HG03175 (cell line): ENCODE measurements at regions not wholly inside any gene's neighbourhood (a gene's known extent, or its start where the extent isn't known, plus 50 kb on each side); places are given as distances from the start of the nearest gene placed in this dataset.

Source experiments
- ATAC-seq: cut with Tn5 transposase; IDR thresholded peaks from one replicate; pipeline ENCODE4 v1.9.1; 2021; ENCODE audit warnings: mild to moderate bottlenecking, moderate library complexity; ENCODE audit not compliant: unreplicated experiment

DNA sequence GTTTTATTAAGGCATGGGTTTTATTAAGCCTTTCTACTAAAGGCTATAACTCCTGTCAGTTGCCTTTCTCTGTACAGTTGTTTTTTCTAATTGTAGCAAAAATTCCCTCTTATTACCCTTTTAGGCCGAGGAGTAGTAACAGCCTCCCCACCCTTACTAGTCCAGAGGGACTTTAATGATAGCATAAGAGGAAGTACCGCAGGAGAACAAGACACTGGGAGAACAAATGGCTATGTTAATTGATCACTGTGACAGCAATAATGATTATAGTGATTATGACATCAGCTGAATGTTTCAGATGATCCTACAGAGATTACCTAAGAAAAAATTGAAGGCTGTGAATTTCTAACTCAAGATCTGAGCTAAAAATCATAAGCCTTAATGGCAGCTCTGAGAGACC, 383.0 kb upstream of the PTBP2 start:
- no peak for ATAC-seq

- ATAC-seq = no peak
These were observed 380.9 kb upstream of the PTBP2 start for GRCh38 chr1:96340686-96341085.

DNA sequence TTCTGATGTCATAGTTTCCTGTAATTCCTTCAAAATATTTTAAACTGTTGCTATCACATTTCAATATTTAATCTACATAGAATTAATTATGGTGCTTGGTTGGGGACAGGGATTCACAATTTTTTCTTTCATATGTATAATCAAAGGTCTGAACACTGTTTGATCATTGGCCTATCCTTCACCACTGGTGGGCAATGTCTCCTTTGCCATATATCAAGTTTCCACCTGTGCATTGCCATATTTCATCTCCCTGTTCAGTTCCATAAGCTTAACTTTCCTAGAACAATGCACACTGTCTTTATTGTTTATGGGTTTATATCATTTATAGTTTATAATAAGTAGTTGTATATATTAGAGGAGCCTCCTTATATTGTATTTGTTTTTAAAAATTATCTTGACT, 374.9 kb upstream of the PTBP2 start:
- ATAC-seq = no peak

- ATAC-seq = no peak
These were observed 371.7 kb upstream of the PTBP2 start for GRCh38 chr1:96349896-96350295.

DNA sequence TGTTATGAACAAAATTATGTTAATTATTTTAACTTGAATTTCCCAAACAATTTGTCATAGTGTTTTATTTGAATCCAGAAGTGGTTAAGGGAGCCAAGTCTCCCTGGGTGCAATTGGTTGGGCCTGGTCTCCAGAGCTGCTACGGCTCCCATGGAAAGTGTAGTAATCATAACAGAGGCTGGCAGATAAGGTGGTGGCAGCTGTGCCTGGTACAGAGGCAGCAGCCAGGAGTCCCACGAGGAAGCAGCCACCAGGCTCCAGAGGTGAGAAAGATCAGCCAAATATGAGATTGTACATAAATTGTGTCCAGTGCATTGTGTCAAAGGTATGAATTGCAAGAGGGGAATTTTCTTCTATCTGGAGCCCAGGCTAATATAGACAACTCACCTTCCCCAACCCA, 368.9 kb upstream of the PTBP2 start:
- ATAC-seq = no peak

DNA sequence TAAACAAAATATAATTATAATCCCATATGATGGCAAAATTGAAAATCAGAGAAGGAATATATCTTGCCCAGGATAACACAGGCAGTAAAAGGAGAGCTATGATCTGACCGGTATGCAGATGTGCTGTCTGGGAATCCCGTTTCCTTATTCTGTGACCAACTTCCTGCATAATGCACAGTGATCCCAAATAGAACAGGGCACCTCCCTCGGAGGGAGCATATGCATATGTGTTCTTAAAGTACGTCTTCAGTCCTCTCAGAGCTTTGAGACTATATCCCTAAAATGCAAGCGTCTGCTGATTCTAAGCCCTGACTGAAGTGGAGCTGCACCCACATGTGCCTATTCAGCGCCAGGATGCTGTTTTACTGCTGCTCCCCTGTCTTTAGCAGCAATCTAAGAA, 366.1 kb upstream of the PTBP2 start:
- no peak for ATAC-seq

- ATAC-seq = no peak
These were observed 365.6 kb upstream of the PTBP2 start for GRCh38 chr1:96355961-96356360.

GRCh38 chr1:96357141-96357765, 364.3 kb upstream of the PTBP2 start:
- no peak for ATAC-seq

DNA sequence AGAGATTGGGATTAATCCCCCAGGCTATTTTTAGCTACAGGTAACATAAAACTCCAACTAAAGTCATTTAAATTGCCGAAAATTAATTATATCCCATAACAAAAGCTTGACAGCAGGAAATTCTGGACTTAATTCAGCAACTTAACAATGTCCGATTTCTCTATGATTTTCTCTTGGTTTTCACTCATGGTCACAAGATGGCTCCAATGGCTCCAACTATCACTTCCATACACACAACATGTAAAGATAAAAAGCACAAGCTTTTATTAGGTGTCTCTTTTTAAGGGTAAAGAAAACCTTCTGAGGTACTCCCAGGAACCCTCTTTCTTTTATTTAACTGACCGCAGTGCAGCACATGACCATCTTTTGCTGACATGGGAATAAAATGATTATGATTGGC, 363.5 kb upstream of the PTBP2 start:
- ATAC-seq = no peak

DNA sequence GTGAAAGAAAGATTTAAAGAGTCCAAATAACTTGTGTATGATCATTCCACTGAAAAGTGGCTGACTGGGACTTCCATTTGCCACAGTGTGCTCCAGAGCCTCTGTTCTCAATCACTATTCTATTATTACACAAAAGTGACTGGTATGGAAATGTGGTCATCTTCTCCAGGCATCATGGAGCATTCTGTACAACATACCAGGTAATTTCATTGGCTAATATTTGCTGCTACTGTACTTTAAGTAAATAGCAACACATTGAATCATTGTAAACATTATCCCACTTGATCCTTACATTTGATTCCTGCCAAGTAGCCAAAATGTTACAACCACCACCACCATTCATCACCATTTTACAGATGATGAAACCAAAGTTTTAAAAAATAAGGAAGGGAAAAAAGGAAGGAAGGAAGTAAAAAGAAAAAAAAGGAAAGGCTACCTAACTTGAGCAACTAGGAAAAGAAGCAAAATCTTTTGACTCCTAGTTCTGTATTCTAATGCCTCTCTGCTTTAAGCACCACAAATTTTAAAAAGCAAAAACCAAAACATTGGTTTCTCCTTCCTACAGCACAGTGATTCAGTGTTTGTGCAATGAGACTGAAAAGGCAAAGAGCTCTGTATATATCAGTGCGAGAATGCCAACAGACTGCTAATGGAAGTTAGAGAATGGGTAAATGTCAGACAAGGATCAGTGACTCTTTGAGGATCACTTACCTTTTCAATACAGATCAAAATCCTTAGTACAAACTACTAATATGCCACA, 361.4 kb upstream of the PTBP2 start:
- ATAC-seq = no peak

- no peak for ATAC-seq
These were observed 360.2 kb upstream of the PTBP2 start for GRCh38 chr1:96361271-96361856.

- ATAC-seq = no peak
These were observed 359.6 kb upstream of the PTBP2 start for GRCh38 chr1:96361961-96362360.

DNA sequence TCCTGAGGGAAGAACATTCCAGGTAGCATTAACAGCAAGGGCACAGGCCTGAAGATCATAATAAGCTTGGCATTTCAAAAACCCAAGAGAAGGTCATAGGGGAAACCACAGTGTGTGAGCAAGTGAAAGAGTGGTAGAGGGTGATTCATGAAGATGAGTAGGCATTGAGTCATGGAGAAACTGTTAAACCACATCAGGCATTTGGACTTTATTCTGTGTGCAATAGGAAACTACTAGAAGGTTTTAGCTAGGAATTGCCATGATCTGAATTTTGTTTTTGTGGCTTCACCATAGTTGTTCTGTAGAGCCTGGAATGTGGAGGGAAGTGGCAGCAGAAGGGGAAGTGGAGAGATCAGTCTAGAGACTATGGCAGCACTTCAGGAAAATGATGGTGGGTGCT, 359.0 kb upstream of the PTBP2 start:
- peak; percentile 77 for ATAC-seq

GRCh38 chr1:96363826-96364225, 357.8 kb upstream of the PTBP2 start:
- no peak for ATAC-seq

GRCh38 chr1:96364576-96364975, 357.0 kb upstream of the PTBP2 start:
- ATAC-seq = no peak

DNA sequence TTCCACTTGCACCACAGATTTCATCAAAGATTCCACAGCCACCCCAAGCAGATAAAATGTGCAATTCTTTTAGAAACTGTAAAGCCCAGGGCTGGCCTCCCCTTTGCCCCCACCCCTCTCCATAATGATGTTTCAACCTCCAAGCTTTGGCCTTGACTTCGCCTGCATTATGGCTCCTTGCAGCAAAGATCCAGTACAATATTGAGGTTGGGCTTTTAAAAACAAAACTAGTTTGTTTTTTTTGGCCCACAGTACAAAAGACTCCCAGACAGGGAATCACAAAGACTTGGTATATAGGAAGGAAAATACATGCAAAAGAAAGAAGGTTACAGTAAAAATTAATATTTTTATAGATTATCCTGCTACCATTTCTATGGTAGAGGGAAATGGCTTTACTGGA, 356.5 kb upstream of the PTBP2 start:
- ATAC-seq = no peak

DNA sequence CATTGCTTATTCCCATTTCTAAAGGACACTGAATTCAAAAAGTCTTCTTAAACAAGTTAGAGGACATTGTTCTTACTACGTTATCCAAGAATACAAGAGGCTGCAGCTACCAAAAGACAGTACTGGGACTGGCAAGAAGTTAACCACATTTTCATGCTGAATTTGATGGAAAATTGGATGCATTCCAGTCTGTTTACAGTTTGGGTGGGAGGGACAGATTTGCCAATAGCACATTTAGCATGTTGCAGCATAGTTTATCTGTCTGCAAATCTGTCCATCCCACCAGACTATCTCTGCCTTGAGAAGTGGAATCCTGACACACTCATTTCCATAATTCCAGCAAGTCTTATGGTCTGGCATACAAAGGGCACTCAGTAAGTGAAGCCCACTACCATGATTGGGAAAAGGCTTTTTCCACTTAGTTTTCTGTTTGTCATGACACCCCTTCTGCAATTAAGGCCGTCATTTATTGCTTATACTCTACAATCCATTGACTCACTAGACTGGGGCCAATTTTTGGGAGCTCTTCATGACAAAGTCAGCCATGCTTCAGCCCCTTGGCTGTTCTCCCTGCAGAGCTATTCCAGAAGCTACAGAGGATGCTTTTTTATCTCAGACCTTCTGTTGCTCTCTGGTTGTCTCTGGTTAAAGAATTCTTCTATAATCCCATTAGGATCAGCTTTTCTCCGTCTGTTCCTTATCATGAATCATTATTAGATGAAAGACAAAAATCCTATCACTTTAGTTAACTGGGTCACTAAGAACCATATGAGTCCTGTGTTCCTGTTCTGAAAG, 355.8 kb upstream of the PTBP2 start:
- no peak for ATAC-seq

DNA sequence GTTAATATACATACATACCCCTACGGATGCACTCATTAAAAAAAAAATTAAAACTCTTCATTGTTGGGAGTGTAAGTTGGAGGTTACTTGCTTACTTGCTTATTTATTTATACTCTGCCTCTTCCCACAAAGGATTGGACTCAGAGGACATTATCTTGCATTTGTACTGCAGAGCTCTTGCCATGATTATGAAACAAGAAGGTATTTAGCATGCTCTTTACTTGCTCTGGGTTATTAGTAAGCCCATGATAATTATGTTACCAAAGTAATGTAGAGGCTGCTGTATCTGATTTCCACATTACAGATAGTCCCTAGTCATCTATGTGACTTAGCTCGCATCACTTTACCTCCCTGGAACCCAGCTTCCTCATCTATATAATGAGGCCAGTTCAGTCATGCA, 355.1 kb upstream of the PTBP2 start:
- ATAC-seq = no peak

DNA sequence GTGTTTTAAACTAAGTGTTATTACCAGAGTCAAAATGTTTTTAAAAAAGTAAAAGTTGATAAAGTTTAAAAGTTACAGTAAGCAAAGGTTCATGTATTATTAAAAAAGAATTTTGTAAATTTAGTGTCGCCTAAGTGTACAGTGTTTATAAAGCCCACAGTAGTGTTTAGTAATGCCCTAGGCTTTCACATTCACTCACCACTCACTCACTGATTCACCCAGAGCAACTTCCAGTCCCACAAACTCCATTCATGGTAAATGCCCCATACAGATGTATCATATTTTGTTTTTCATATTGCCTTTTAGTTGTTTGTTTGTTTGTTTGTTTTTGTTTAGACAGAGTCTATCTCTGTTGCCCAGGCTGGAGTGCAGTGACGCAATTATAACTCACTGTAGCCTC, 353.8 kb upstream of the PTBP2 start:
- no peak for ATAC-seq

GRCh38 chr1:96370757-96371156, 350.8 kb upstream of the PTBP2 start:
- ATAC-seq = no peak

DNA sequence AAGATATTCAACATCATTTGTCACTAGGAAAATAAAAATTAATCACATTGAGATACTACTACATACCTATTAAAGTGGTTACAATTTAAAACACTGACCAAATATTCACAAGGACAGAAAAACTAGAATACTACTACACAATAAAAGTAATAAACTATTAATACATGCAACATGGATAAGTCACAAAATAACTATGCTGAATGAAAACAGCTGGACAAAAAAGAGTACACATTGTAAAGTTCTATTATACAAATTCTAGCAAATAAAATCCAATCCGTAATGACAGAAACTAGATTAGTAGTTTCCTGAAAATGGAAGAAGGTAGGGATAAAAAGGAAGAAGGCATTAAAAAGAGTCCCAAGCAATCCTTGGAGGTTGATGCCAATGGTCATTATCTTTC, 348.7 kb upstream of the PTBP2 start:
- no peak for ATAC-seq
